SK-N-SH (cell line): ENCODE measurements at regions not wholly inside any gene's neighbourhood (a gene's known extent, or its start where the extent isn't known, plus 50 kb on each side); places are given as distances from the start of the nearest gene placed in this dataset.
"Not testable (repeated sequence)": the region's sequence is repeated elsewhere in the genome, so short reads cannot be mapped to it uniquely, and the experiment has no call there.

Experiments used
- CTCF ChIP-seq: fragments of 200-600 bp; sonication (generic); IDR thresholded peaks from 2 replicates; pipeline ENCODE4 v1.6.1; 2017; ENCODE audit warnings: antibody characterized with exemption, mild to moderate bottlenecking, moderate library complexity
- EZH2phosphoT487 ChIP-seq: fragments of 200-600 bp; sonication (generic); IDR thresholded peaks from 2 replicates; pipeline ENCODE4 v1.6.1; 2017; ENCODE audit warnings: low read depth, mixed run types, mild to moderate bottlenecking, antibody characterized with exemption, moderate library complexity, borderline replicate concordance
- IRF3 ChIP-seq: fragments of 150-350 bp; IDR thresholded peaks from 2 replicates; pipeline ENCODE4 v1.6.1; 2016; ENCODE audit warnings: mild to moderate bottlenecking, low read depth, low read length
- NFIC ChIP-seq: IDR thresholded peaks from 2 replicates; pipeline ENCODE4 v1.4.0; 2012; ENCODE audit warnings: borderline replicate concordance
- REST ChIP-seq: IDR thresholded peaks from 2 replicates; pipeline ENCODE4 v1.6.1; 2012; ENCODE audit warnings: mild to moderate bottlenecking, low read depth, low read length, moderate library complexity
- SIN3A ChIP-seq: IDR thresholded peaks from 2 replicates; pipeline ENCODE4 v1.6.1; 2012; ENCODE audit warnings: low read depth, mild to moderate bottlenecking, low read length, moderate library complexity, borderline replicate concordance
- YY1 ChIP-seq: IDR thresholded peaks from 2 replicates; pipeline ENCODE4 v1.4.0; 2012; ENCODE audit warnings: low read depth, mild to moderate bottlenecking

- not testable (repeated sequence) for TF ChIP-seq CTCF, YY1, EZH2phosphoT487, SIN3A, NFIC, IRF3, REST
Measured at GRCh38 chr1:224029286-224030025, 84.5 kb upstream of the FBXO28 start.
